Gastroesophageal sphincter (tissue), 4 donors: ENCODE measurements at regions not wholly inside any gene's neighbourhood (a gene's known extent, or its start where the extent isn't known, plus 50 kb on each side); places are given as distances from the start of the nearest gene placed in this dataset.
"Not testable (repeated sequence)": the region's sequence is repeated elsewhere in the genome, so short reads cannot be mapped to it uniquely, and the experiment has no call there.

Source experiments
- ATAC-seq: fragments of 150-250 bp; one replicate; pipeline ENCODE4 v1.9.1; 2016; ENCODE audit warnings: mild to moderate bottlenecking, moderate library complexity
- H3K27ac ChIP-seq, 4 donors: fragments of 200-600 bp; sonication (generic) in 3 of 4; 1 replicate in 3 of 4; 2 replicates in 1 of 4; pipeline ENCODE4 v1.5.1; 2016 to 2019
- H3K27me3 ChIP-seq: fragments of 200-600 bp; sonication (generic); one replicate; pipeline ENCODE4 v1.5.1; 2019
- H3K36me3 ChIP-seq, 2 donors: fragments of 200-600 bp; sonication (generic); one replicate each; pipeline ENCODE4 v1.5.1; 2019; ENCODE audit warnings: control low read depth in 1 of 2
- H3K4me1 ChIP-seq, 3 donors: fragments of 200-600 bp; sonication (generic); 1 replicate in 2 of 3; 2 replicates in 1 of 3; pipeline ENCODE4 v1.5.1; 2016 to 2019; ENCODE audit warnings: control low read depth in 2 of 3
- H3K4me3 ChIP-seq, 2 donors: fragments of 200-600 bp; sonication (generic); one replicate each; pipeline ENCODE4 v1.5.1; 2019; ENCODE audit warnings: mild to moderate bottlenecking in 1 of 2, moderate library complexity in 1 of 2
- H3K9me3 ChIP-seq, 3 donors: fragments of 200-600 bp; sonication (generic); one replicate each; pipeline ENCODE4 v1.5.1; 2017 to 2019; ENCODE audit warnings: control low read depth in 2 of 3
- EP300 ChIP-seq: sonication (generic); formaldehyde crosslinking; IDR thresholded peaks from one replicate; pipeline ENCODE4 v1.6.1; 2017; ENCODE audit warnings: antibody characterized with exemption, mild to moderate bottlenecking
- POLR2A ChIP-seq, 2 donors: fragments of 450-650 bp; IDR thresholded peaks; one replicate each; pipeline ENCODE4 v1.6.1; 2017; ENCODE audit warnings: antibody characterized with exemption in 2 of 2, mild to moderate bottlenecking in 2 of 2, moderate library complexity in 1 of 2
- POLR2AphosphoS5 ChIP-seq: sonication (generic); formaldehyde crosslinking; IDR thresholded peaks from one replicate; pipeline ENCODE4 v1.6.1; 2017; ENCODE audit warnings: antibody characterized with exemption
- WGBS, 2 donors: methylation state at CpG; one replicate each; pipeline ENCODE4 v1.1.5; 2018; ENCODE audit warnings: low coverage in 1 of 2; 5-methylcytosine and 5-hydroxymethylcytosine counted together
- TF ChIP-seq, protein P1 (sequence below), 4 experiments: fragments of 200-600 bp in 2 of 4; fragments of 450-650 bp in 2 of 4; sonication (generic) in 1 of 4; IDR thresholded peaks; one replicate each; pipeline ENCODE4 v1.5.1; 2017 to 2019; ENCODE audit warnings: antibody characterized with exemption in 4 of 4, mild to moderate bottlenecking in 2 of 4, moderate library complexity in 2 of 4

DNA sequence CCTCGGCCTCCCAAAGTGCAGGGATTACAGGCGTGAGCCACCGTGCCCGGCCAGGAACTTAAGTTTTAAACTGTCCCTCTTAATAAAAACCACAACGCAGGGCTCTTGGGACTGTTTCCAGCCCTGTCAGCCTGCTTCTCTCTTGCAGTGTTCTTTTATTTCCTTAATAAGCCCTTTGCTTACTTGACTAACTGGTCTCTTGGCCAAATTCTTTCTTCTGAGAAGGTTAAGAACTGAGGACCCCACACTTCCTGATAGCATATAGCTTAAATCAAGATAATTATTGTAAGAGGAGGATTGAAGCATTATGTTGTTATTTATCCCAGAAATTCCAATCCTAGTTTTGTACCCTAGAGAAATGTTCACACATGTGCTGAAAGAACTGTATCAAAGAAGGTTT, 128.2 kb upstream of the UXS1 start:
- H3K27ac ChIP-seq = no peak overlapping the region
- no peak overlapping the region for H3K4me3 ChIP-seq
- peaks cover 0 to 5% (median 0%) of the 10 kb centered on the region in 3 donors for H3K4me1 ChIP-seq
- no peaks in the 10 kb centered on the region for H3K27me3 ChIP-seq
- no peaks in the 10 kb centered on the region for H3K36me3 ChIP-seq
- 17 to 33% methylated on average over 1 to 3 of the region's 5 CpGs for WGBS, 2 donors
- ATAC-seq = no peak
- TF ChIP-seq EP300 (no peak), POLR2AphosphoS5 (peak; percentile 17)
- no peaks in the 10 kb centered on the region for H3K9me3 ChIP-seq

DNA sequence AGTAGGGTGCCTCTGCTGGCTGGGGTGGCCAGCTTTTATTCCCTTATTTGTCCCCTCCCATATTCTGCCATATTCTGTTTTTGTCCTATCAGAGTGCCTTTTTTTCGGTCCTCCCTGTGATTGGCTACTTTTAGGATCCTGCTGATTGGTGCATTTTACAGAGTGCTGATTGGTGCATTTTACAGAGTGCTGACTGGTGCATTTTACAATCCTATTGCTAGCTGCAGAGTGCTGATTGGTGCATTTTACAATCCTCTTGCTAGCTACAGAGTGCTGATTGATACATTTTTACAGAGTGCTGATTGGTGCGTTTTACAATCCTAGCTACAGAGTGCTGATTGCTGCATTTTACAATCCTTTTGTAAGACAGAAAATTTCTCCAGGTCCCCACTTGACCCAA, 126.3 kb upstream of the UXS1 start:
- not testable (repeated sequence) for ATAC-seq
- 100% methylated on average over 2 of the region's 2 CpGs; no CpG with 5 or more reads in 1 of the 2 donors for WGBS, 2 donors

DNA sequence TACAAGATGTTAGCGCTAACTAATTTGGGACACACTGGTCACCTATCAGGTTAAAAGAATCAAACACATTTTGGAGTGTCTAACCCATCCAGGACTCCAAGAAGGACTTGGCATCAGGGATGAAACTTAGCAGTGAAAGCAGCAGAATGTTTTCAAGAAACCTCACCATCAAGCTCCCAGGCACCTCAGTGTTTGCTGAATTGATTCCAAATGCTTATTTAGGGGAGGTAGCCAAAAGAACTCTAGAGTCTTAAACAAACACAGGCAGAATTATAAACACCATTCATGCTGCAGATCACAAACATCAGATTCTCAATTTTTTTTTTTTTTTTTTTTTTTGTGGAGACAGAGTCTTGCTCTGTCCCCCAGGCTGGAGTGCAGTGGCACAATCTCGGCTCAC, 122.8 kb upstream of the UXS1 start:
- TF ChIP-seq POLR2A (IDR thresholded peaks at IDR 0.05) (no peak), POLR2AphosphoS5 (no peak), EP300 (no peak)
- Histone ChIP-seq H3K4me1 (peaks cover 0 to 5% (median 0%) of the 10 kb centered on the region in 3 donors), H3K4me3 (no peak overlapping the region), H3K27ac (no peak overlapping the region), H3K27me3 (no peaks in the 10 kb centered on the region), H3K9me3 (no peaks in the 10 kb centered on the region), H3K36me3 (no peaks in the 10 kb centered on the region)
- WGBS, 2 donors = 67 to 100% methylated on average over 1 of the region's 2 CpGs
- no peak for ATAC-seq

More for the DNA sequence above, 126.3 kb upstream of the UXS1 start:
- H3K4me1 ChIP-seq, H3K4me3 ChIP-seq, H3K9me3 ChIP-seq, H3K27me3 ChIP-seq, H3K36me3 ChIP-seq, H3K27ac ChIP-seq: not testable (repeated sequence)

DNA sequence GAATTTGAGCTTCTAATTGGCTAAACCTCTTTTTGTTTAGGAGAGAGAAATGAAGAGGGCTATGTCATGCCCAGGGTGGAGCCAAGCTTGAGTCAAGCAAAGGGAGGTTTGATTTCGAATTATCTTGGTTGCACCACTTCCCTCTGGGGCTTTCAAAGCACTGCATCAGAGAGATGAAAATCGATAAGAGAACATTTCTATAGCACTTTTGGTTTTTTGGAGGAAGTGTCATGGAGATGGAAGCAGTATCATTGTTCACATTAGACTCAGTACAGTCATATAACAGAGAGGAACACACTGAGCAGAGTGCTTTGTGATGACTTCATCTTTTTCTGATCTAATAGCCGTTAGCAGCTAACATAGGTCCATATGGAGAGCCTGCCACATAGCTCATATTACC, 120.3 kb upstream of the UXS1 start:
- Histone ChIP-seq H3K27ac (no peak overlapping the region), H3K4me1 (peaks cover 0 to 5% (median 0%) of the 10 kb centered on the region in 3 donors), H3K9me3 (no peaks in the 10 kb centered on the region), H3K27me3 (no peaks in the 10 kb centered on the region), H3K36me3 (no peaks in the 10 kb centered on the region), H3K4me3 (no peak overlapping the region)
- WGBS, 2 donors = 75 to 81% methylated on average over 3 of the region's 3 CpGs
- TF ChIP-seq, protein P1, sequence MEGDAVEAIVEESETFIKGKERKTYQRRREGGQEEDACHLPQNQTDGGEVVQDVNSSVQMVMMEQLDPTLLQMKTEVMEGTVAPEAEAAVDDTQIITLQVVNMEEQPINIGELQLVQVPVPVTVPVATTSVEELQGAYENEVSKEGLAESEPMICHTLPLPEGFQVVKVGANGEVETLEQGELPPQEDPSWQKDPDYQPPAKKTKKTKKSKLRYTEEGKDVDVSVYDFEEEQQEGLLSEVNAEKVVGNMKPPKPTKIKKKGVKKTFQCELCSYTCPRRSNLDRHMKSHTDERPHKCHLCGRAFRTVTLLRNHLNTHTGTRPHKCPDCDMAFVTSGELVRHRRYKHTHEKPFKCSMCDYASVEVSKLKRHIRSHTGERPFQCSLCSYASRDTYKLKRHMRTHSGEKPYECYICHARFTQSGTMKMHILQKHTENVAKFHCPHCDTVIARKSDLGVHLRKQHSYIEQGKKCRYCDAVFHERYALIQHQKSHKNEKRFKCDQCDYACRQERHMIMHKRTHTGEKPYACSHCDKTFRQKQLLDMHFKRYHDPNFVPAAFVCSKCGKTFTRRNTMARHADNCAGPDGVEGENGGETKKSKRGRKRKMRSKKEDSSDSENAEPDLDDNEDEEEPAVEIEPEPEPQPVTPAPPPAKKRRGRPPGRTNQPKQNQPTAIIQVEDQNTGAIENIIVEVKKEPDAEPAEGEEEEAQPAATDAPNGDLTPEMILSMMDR (IDR thresholded peaks at IDR 0.05) = no peak
- TF ChIP-seq POLR2AphosphoS5 = no peak
- no peak for TF ChIP-seq EP300
- no peak for TF ChIP-seq POLR2A (IDR thresholded peaks at IDR 0.05)
- ATAC-seq = no peak

DNA sequence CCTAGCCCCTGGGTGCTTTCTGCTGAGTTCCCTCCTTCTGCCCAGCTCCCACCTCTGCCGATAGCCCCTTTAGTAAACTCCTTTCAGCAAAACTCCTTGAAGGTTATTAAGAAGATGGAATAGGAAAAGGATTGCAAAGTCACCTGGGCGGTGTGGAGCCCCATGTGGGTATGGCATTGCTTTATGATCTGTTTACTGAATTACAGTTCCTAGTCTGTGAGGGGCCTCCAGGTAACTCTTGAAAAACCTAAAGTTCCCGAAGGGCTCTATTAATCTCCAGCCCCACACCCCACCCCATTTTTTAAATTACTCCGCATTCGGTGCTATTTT, 116.9 kb upstream of the UXS1 start:
- Histone ChIP-seq H3K27me3 (no peaks in the 10 kb centered on the region), H3K4me1 (no peaks in the 10 kb centered on the region), H3K27ac (no peak overlapping the region), H3K9me3 (no peaks in the 10 kb centered on the region), H3K36me3 (no peaks in the 10 kb centered on the region), H3K4me3 (no peak overlapping the region)
- 88 to 89% methylated on average over 5 of the region's 5 CpGs for WGBS, 2 donors
- ATAC-seq = no peak
- TF ChIP-seq EP300 = no peak
- no peak for TF ChIP-seq POLR2A (IDR thresholded peaks at IDR 0.05)
- TF ChIP-seq POLR2AphosphoS5 = no peak
- TF ChIP-seq, protein P1 (IDR thresholded peaks at IDR 0.05) = no peak

DNA sequence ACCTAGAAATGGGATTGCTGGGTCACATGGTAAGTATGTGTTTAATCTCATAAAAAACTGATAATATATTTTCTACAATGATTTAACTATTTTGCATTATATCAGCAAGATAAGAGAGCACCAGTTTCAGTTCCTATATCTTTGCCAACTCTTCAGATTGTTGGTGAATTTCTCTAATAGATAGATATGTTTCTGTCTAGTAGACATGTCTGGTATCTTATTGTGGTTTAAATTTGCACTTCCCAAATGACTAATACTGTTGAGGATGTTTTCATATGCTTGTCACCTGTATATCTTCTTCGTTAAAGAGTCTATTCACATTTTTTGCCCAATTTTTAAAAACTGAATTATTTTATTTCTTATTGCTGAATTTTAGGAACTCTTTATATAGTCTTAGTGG, 113.8 kb upstream of the UXS1 start:
- ATAC-seq = no peak
- H3K9me3 ChIP-seq = no peaks in the 10 kb centered on the region
- no peak overlapping the region for H3K27ac ChIP-seq
- H3K27me3 ChIP-seq = no peaks in the 10 kb centered on the region
- WGBS, 2 donors = 74 to 93% methylated on average over 1 of the region's 1 CpG
- H3K4me3 ChIP-seq = no peak overlapping the region
- H3K36me3 ChIP-seq = no peaks in the 10 kb centered on the region
- H3K4me1 ChIP-seq = no peaks in the 10 kb centered on the region
- TF ChIP-seq, protein P1 (IDR thresholded peaks at IDR 0.05) = no peak
- TF ChIP-seq POLR2A (IDR thresholded peaks at IDR 0.05) (no peak), POLR2AphosphoS5 (no peak), EP300 (no peak)

DNA sequence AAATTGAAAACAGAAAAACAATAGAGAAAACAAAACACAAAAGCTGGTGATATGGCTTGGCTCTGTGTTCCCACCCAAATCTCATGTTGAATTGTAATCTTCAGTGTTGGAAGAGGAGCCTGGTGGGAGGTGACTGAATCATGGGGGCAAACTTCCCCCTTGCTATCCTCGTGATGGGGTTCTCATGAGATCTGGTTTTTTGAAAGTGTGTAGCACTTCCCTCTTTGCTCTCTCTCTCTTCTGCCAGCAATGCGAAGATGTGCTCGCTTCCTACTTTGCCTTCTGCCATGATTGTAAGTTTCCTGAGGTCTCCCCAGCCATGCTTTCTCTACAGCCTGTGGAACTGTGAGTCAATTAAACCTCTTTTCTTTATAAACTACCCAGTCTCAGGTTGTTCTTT, 112.3 kb upstream of the UXS1 start:
- H3K4me3 ChIP-seq = no peak overlapping the region
- no peaks in the 10 kb centered on the region for H3K36me3 ChIP-seq
- TF ChIP-seq POLR2A (IDR thresholded peaks at IDR 0.05) = no peak
- no peak for TF ChIP-seq EP300
- TF ChIP-seq, protein P1 (IDR thresholded peaks at IDR 0.05) = no peak
- TF ChIP-seq POLR2AphosphoS5 = no peak
- H3K27ac ChIP-seq = no peak overlapping the region
- 74 to 89% methylated on average over 3 of the region's 3 CpGs for WGBS, 2 donors
- no peaks in the 10 kb centered on the region for H3K9me3 ChIP-seq
- ATAC-seq = no peak
- no peaks in the 10 kb centered on the region for H3K27me3 ChIP-seq
- H3K4me1 ChIP-seq = no peaks in the 10 kb centered on the region
